GM13976 (cell line): ENCODE measurements at regions not wholly inside any gene's neighbourhood (a gene's known extent, or its start where the extent isn't known, plus 50 kb on each side); places are given as distances from the start of the nearest gene placed in this dataset.

Source experiments
- DNase-seq: peaks from one replicate; pipeline ENCODE4 v3.0.0; 2012; ENCODE audit warnings: low spot score
- in situ Hi-C: fragments of 300-500 bp; cut with MboI; formaldehyde crosslinking; loops from one replicate; pipeline ENCODE4 v1.12.0; 2022; ENCODE audit warnings: low sequenced_read_pairs, mixed read lengths, inconsistent platforms; ENCODE audit not compliant: unreplicated experiment
- TF ChIP-seq, protein P1 (sequence below): IDR thresholded peaks from 2 replicates; pipeline ENCODE4 v1.5.1; 2012; ENCODE audit warnings: borderline replicate concordance, mild to moderate bottlenecking; ENCODE audit not compliant: insufficient read depth; ENCODE audit errors: extremely low read depth, missing control alignments, control extremely low read depth

GRCh38 chr9:6123416-6123815 lies 92.2 kb upstream of the IL33 start:
- TF ChIP-seq, protein P1, sequence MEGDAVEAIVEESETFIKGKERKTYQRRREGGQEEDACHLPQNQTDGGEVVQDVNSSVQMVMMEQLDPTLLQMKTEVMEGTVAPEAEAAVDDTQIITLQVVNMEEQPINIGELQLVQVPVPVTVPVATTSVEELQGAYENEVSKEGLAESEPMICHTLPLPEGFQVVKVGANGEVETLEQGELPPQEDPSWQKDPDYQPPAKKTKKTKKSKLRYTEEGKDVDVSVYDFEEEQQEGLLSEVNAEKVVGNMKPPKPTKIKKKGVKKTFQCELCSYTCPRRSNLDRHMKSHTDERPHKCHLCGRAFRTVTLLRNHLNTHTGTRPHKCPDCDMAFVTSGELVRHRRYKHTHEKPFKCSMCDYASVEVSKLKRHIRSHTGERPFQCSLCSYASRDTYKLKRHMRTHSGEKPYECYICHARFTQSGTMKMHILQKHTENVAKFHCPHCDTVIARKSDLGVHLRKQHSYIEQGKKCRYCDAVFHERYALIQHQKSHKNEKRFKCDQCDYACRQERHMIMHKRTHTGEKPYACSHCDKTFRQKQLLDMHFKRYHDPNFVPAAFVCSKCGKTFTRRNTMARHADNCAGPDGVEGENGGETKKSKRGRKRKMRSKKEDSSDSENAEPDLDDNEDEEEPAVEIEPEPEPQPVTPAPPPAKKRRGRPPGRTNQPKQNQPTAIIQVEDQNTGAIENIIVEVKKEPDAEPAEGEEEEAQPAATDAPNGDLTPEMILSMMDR, result no peak
- in situ Hi-C loops, result no loop called here
- no peak for DNase-seq

GRCh38 chr9:6121707-6122106 lies 93.9 kb upstream of the IL33 start:
- TF ChIP-seq, protein P1, result no peak
- no peak for DNase-seq
- in situ Hi-C loops, result no loop called here

DNA sequence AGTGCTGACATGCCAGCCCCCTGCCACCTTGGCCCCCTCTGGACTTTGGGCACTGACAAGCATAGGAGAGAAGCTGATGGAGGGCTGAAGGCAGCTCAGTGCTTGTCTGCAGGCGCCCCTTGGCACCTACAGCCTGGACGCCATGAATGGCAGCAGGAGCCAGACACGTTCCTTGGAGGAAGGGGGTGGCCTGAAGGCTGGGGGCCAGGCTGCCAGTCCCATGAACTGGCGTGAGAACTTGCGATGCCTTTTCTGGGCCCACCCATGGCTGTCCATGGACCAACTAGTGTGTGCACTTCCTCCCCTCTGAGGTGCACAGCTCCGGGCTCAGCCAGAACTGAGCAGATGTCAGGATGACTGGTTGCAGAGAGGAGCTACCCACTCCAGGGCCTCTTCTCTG lies 99.0 kb upstream of the RANBP6 start:
- TF ChIP-seq, protein P1, result no peak
- in situ Hi-C loops, result no loop called here
- DNase-seq, result no peak

DNA sequence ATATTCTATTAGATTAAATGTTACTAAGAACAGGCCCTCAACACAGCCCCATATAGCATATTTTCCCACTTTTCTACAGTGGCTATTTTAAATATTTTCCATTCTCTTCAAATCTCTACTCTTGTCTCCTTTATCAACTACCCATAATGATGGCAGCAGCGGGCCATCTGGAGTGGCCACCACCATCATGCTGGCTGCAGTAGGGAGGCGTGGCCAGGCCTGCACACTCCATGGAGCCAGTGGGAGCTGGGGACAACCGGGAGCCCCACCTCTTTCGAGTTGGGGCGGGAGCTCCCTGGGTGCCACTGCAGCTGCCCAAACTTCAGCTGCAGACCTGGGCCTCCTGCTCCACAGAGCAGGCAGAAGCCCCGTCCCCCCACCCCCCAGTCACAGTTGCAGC lies 98.4 kb upstream of the RANBP6 start:
- in situ Hi-C loops, result no loop called here
- no peak for DNase-seq
- TF ChIP-seq, protein P1, result no peak

DNA sequence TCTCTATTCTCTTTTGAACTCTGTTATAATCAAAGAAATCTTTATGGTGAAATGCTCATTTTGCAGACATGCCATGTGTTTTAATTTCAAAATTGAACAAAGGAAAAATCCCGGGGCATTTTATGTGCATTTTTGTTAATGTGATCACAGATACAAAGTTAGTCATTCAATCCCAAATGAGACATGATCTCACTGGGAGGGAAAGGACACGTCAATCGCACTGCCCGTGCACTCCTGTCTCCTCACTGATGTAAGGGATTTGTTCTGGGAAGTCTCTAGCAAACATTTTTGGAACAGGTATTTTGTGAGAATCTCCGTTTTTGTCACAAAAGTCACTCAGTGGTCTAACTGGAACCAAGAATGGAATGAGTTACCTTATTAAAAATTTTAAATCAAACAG lies 97.9 kb upstream of the RANBP6 start:
- DNase-seq, result no peak
- in situ Hi-C loops, result no loop called here
- TF ChIP-seq, protein P1, result no peak

GRCh38 chr9:6109986-6110385 lies 94.6 kb upstream of the RANBP6 start:
- TF ChIP-seq, protein P1, result no peak
- in situ Hi-C loops, result no loop called here
- no peak for DNase-seq

GRCh38 chr9:6109571-6109970 lies 94.1 kb upstream of the RANBP6 start:
- DNase-seq, result no peak
- TF ChIP-seq, protein P1, result no peak
- in situ Hi-C loops, result no loop called here
